ENCODE measurements at regions not wholly inside any gene's neighbourhood (a gene's known extent, or its start where the extent isn't known, plus 50 kb on each side); places are given as distances from the start of the nearest gene placed in this dataset.

- no peak for ATAC-seq
- no peak for DNase-seq
- Histone ChIP-seq H3K27me3 (no peaks in the 10 kb centered on the region), H3K36me3 (no peaks in the 10 kb centered on the region), H3K4me3 (no peak overlapping the region), H3K27ac (no peak overlapping the region), H3K9me3 (no peaks in the 10 kb centered on the region), H3K4me1 (peaks cover 0 to 13% of the 10 kb centered on the region in 2 donors)
- TF ChIP-seq CTCF (IDR thresholded peaks at IDR 0.05): no peak
- intact Hi-C loops (cut with DNase I): no loop called here
These were observed 68.0 kb upstream of the NR3C2 start for GRCh38 chr4:148510211-148510610.

- Histone ChIP-seq H3K9me3 (no peaks in the 10 kb centered on the region), H3K27me3 (no peaks in the 10 kb centered on the region), H3K27ac (no peak overlapping the region), H3K4me3 (no peak overlapping the region), H3K4me1 (no peaks in the 10 kb centered on the region), H3K36me3 (no peaks in the 10 kb centered on the region)
- TF ChIP-seq CTCF (IDR thresholded peaks at IDR 0.05): no peak
- ATAC-seq (no peak), DNase-seq (no peak)
- intact Hi-C loops (cut with DNase I): no loop called here
These were observed 61.5 kb upstream of the NR3C2 start for GRCh38 chr4:148503681-148504080.

- no peaks in the 10 kb centered on the region for H3K36me3 ChIP-seq
- H3K27me3 ChIP-seq: no peaks in the 10 kb centered on the region
- H3K27ac ChIP-seq: no peak overlapping the region
- intact Hi-C loops (cut with DNase I): no loop called here
- ATAC-seq (no peak), DNase-seq (no peak)
- H3K9me3 ChIP-seq: peaks cover 0 to 2% of the 10 kb centered on the region in 2 donors
- TF ChIP-seq CTCF (IDR thresholded peaks at IDR 0.05): no peak
- no peak overlapping the region for H3K4me3 ChIP-seq
- H3K4me1 ChIP-seq: no peaks in the 10 kb centered on the region
These were observed 55.0 kb upstream of the NR3C2 start for GRCh38 chr4:148497258-148497657.

GRCh38 chr4:148495463-148495862, 53.2 kb upstream of the NR3C2 start:
- DNase-seq: no peak
- no peak for ATAC-seq
- intact Hi-C loops (cut with DNase I): no loop called here
- no peak overlapping the region for H3K27ac ChIP-seq
- no peaks in the 10 kb centered on the region for H3K36me3 ChIP-seq
- TF ChIP-seq CTCF (IDR thresholded peaks at IDR 0.05): no peak
- no peaks in the 10 kb centered on the region for H3K4me1 ChIP-seq
- H3K27me3 ChIP-seq: no peaks in the 10 kb centered on the region
- peaks cover 0 to 2% of the 10 kb centered on the region in 2 donors for H3K9me3 ChIP-seq
- no peak overlapping the region for H3K4me3 ChIP-seq
